Astrocyte of the cerebellum (primary cell): ENCODE measurements at regions not wholly inside any gene's neighbourhood (a gene's known extent, or its start where the extent isn't known, plus 50 kb on each side); places are given as distances from the start of the nearest gene placed in this dataset.

ENCODE experiments used
- DNase-seq: peaks from one replicate; pipeline ENCODE4 v3.0.0-alpha.2; 2011; ENCODE audit warnings: low read depth
- H3K4me3 ChIP-seq: 2 replicates; pipeline ENCODE4 v1.5.1; 2011; ENCODE audit warnings: mild to moderate bottlenecking, low read depth, low read length, moderate library complexity
- CTCF ChIP-seq: IDR thresholded peaks from 2 replicates; pipeline ENCODE4 v1.5.1; 2012; ENCODE audit warnings: low read length, low read depth, moderate library complexity, mild to moderate bottlenecking; ENCODE audit errors: missing control alignments
- in situ Hi-C: cut with HindIII; loops from 2 replicates; pipeline ENCODE4 v1.10.0; 2017; ENCODE audit warnings: low sequenced_read_pairs

DNA sequence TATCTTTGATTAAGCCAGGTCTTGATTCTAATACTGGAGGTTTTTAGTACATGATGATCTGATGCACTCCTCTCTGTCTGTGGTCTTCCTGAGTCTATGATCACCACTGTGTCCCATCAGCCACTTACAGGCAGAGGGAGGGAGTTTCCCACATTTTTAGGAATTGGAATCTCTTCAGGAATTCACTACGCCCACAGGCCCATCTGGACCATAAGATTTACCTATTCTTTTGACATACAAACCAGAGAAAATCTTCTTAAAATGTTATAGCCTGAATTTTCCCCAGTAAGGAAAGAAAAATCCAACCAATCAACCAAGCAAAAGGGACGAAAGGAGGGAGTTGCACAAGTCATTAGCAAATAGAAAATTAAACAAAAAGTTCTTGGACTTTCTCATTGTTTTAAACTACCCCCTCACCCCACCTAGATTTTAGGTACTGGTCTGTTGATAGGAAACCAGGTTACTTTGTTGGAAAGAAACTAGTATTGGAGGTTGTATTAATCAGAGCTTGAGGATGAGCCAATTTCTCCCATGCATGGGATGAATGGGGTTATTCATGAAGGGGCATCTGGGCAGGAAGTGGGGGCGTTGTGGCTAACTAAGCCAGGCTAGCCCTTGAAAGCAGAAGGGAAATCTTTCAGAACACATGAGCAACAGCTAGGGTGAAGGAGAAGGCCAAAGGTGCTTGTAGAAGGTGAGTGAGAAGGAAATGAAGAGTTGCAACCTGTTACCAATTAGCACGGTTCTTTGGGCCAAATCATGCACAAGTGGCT, 328.2 kb upstream of the MEX3C start:
- H3K4me3 ChIP-seq: no peak overlapping the region
- in situ Hi-C loops: no loop called here
- TF ChIP-seq CTCF: no peak
- no peak for DNase-seq

GRCh38 chr18:51527826-51528225, 330.3 kb upstream of the MEX3C start:
- no peak for DNase-seq
- in situ Hi-C loops: no loop called here
- no peak overlapping the region for H3K4me3 ChIP-seq
- TF ChIP-seq CTCF: no peak

- in situ Hi-C loops: no loop called here
- no peak for TF ChIP-seq CTCF
- H3K4me3 ChIP-seq: no peak overlapping the region
- DNase-seq: no peak
Observed at GRCh38 chr18:51531501-51531900, 334.0 kb upstream of the MEX3C start.

GRCh38 chr18:51537487-51537886, 340.0 kb upstream of the MEX3C start:
- TF ChIP-seq CTCF: peak; percentile 34
- peak; percentile 1 for DNase-seq
- H3K4me3 ChIP-seq: no peak overlapping the region
- in situ Hi-C loops: no loop called here

DNA sequence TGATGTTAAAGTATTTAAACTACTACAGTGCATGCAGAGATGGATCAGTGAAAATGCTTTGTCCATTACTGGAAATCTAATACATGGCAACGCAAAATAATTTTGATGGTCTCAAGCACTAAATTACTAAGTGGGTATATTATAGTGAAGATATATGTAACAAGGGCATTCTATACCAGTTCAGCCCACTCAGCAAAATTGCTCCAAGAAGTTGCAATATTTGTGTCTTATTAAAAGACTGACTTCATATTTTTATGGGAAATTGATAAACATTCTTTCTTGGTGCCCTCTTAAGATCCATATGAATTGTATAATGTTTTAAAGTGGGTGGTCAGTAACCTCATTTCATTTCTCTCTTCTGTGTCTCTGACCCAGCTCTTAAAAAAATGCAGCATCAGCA, 343.1 kb upstream of the MEX3C start:
- no peak for TF ChIP-seq CTCF
- H3K4me3 ChIP-seq: no peak overlapping the region
- DNase-seq: no peak
- in situ Hi-C loops: no loop called here

- TF ChIP-seq CTCF: no peak
- DNase-seq: no peak
- in situ Hi-C loops: no loop called here
- no peak overlapping the region for H3K4me3 ChIP-seq
Observed at GRCh38 chr18:51541230-51541629, 343.7 kb upstream of the MEX3C start.
